ENCODE measurements at regions not wholly inside any gene's neighbourhood (a gene's known extent, or its start where the extent isn't known, plus 50 kb on each side); places are given as distances from the start of the nearest gene placed in this dataset.

- no peaks in the 10 kb centered on the region for H3K4me1 ChIP-seq (replicated peaks in 1 of 2; ENCODE audit: control insufficient read depth in 2 of 2, insufficient read depth in 2 of 2, low read length in 2 of 2)
- H3K4me3 ChIP-seq: no peak overlapping the region
- no peak overlapping the region for H3K9ac ChIP-seq (ENCODE audit: insufficient read depth in 1 of 2, low read depth in 2 of 2, low read length in 2 of 2)
- H2AFZ ChIP-seq (ENCODE audit: low read depth, low read length): no peak overlapping the region
- no peaks in the 10 kb centered on the region for H3K9me1 ChIP-seq (ENCODE audit: control insufficient read depth, insufficient read depth, low read length)
- no peak overlapping the region for H3K27ac ChIP-seq (ENCODE audit: extremely low read depth, low read depth, low read length)
- no peaks in the 10 kb centered on the region for H3K27me3 ChIP-seq (ENCODE audit: control insufficient read depth in 2 of 2, insufficient read depth in 2 of 2, low read length in 2 of 2)
- TF ChIP-seq HMG20B (CRISPR knock-in tag; IDR thresholded peaks at IDR 0.05) (no peak), FOXJ3 (CRISPR knock-in tag; IDR thresholded peaks at IDR 0.05) (no peak), SMARCA4 (IDR thresholded peaks at IDR 0.05) (no peak), ZNF551 (CRISPR knock-in tag; IDR thresholded peaks at IDR 0.05) (no peak), ZNF395 (CRISPR knock-in tag; IDR thresholded peaks at IDR 0.05) (no peak), ZNF124 (CRISPR knock-in tag; IDR thresholded peaks at IDR 0.05) (no peak), TSC22D4 (tag; IDR thresholded peaks at IDR 0.05) (no peak), ID3 (CRISPR knock-in tag; IDR thresholded peaks at IDR 0.05) (no peak), ID3 (tag; IDR thresholded peaks at IDR 0.05) (no peak), XRCC3 (IDR thresholded peaks at IDR 0.05) (no peak), ZBTB43 (CRISPR knock-in tag; IDR thresholded peaks at IDR 0.05) (no peak), BMI1 (IDR thresholded peaks at IDR 0.05; ENCODE audit: low read length) (no peak), MAFG (tag; conservative IDR thresholded peaks at IDR 0.05) (no peak), CCNT2 (IDR thresholded peaks at IDR 0.05; ENCODE audit: borderline replicate concordance, extremely low read depth, insufficient read length, low read depth, low read length) (no peak), ZNF507 (tag; conservative IDR thresholded peaks at IDR 0.05) (no peak), RNF2 (IDR thresholded peaks at IDR 0.05) (no peak), SMAD2 (IDR thresholded peaks at IDR 0.05; ENCODE audit: low read depth, low read length) (no peak)
- TF ChIP-seq, protein P1, sequence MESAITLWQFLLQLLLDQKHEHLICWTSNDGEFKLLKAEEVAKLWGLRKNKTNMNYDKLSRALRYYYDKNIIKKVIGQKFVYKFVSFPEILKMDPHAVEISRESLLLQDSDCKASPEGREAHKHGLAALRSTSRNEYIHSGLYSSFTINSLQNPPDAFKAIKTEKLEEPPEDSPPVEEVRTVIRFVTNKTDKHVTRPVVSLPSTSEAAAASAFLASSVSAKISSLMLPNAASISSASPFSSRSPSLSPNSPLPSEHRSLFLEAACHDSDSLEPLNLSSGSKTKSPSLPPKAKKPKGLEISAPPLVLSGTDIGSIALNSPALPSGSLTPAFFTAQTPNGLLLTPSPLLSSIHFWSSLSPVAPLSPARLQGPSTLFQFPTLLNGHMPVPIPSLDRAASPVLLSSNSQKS (CRISPR knock-in tag; IDR thresholded peaks at IDR 0.05): no peak
- TF ChIP-seq, protein P2, sequence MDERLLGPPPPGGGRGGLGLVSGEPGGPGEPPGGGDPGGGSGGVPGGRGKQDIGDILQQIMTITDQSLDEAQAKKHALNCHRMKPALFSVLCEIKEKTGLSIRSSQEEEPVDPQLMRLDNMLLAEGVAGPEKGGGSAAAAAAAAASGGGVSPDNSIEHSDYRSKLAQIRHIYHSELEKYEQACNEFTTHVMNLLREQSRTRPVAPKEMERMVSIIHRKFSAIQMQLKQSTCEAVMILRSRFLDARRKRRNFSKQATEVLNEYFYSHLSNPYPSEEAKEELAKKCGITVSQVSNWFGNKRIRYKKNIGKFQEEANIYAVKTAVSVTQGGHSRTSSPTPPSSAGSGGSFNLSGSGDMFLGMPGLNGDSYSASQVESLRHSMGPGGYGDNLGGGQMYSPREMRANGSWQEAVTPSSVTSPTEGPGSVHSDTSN (CRISPR knock-in tag; IDR thresholded peaks at IDR 0.05; ENCODE audit: low read depth): no peak
- TF ChIP-seq, protein P2 (tag; conservative IDR thresholded peaks at IDR 0.05; ENCODE audit: low read depth): no peak
- no peaks in the 10 kb centered on the region for H4K20me1 ChIP-seq (replicated peaks; ENCODE audit: control insufficient read depth, insufficient read depth, low read length)
- H3K36me3 ChIP-seq (ENCODE audit: control insufficient read depth, insufficient read depth, low read length): no peaks in the 10 kb centered on the region
- CTCF ChIA-PET (ENCODE audit: low intra/inter-chr PET ratio): no interaction called here
- intact Hi-C loops (cut with micrococcal nuclease) (no loop called here), in situ Hi-C loops (cut with MboI) (no loop called here)
- no TSS peak for BruUV-seq (replicated peaks)
- POLR2A ChIA-PET: no interaction called here
- no peaks in the 10 kb centered on the region for H3K9me3 ChIP-seq (replicated peaks; ENCODE audit: control insufficient read depth, insufficient read depth, low read depth, low read length)
- FAIRE-seq: no peak
- no peak for ATAC-seq
- no peak for DNase-seq (ENCODE audit: extremely low read depth in 1 of 4, low spot score in 3 of 4)
- no peak overlapping the region for H3K4me2 ChIP-seq (ENCODE audit: insufficient read depth, low read length)
- no peaks in the 10 kb centered on the region for H3K79me2 ChIP-seq (ENCODE audit: control insufficient read depth, insufficient read depth, low read length)
- 5% methylated on average over 1 of the region's 1 CpG for WGBS (ENCODE audit: insufficient coverage, low coverage, missing lambda C conversion rate)
Measured at GRCh38 chr6:102562713-102563112, 1169.2 kb downstream of the GRIK2 start.
